Activated naive CD4-positive, alpha-beta T cell treated with anti-CD3 and anti-CD28 coated beads, Interleukin-2, amount 50 U/mL, for 72 hours (primary cell): ENCODE measurements at regions not wholly inside any gene's neighbourhood (a gene's known extent, or its start where the extent isn't known, plus 50 kb on each side); places are given as distances from the start of the nearest gene placed in this dataset.

Experiments
- ATAC-seq, 2 donors: fragments of 150-1000 bp; cut with Tn5 transposase; 2 replicates each; pipeline ENCODE4 v1.10.0; 2021; ENCODE audit warnings: mild to moderate bottlenecking in 2 of 2, moderate library complexity in 2 of 2
- DNase-seq, 2 donors: peaks; one replicate each; pipeline ENCODE4 v3.0.0; 2021 to 2022; ENCODE audit warnings: low spot score in 2 of 2
- H3K27ac Mint-ChIP-seq, 2 donors: one replicate each; pipeline ENCODE4 v1.8.0; 2022; ENCODE audit warnings: mild to moderate bottlenecking in 2 of 2, mixed read lengths in 2 of 2
- H3K36me3 Mint-ChIP-seq, 2 donors: one replicate each; pipeline ENCODE4 v1.8.0; 2022; ENCODE audit warnings: mixed read lengths in 2 of 2
- H3K9me3 Mint-ChIP-seq, 2 donors: one replicate each; pipeline ENCODE4 v1.8.0; 2022; ENCODE audit warnings: mixed read lengths in 2 of 2

- H3K27ac Mint-ChIP-seq = no peak overlapping the region
- H3K9me3 Mint-ChIP-seq = no peaks in the 10 kb centered on the region
- ATAC-seq = no peak
- H3K36me3 Mint-ChIP-seq = peaks cover 4 to 35% of the 10 kb centered on the region in 2 donors
- no peak for DNase-seq
Measured at GRCh38 chr9:110059461-110059860, 148.5 kb downstream of the C9orf152 start.

GRCh38 chr9:110064803-110065202 is 143.2 kb downstream of the C9orf152 start:
- Mint-ChIP-seq H3K36me3 (peaks cover 6 to 38% of the 10 kb centered on the region in 2 donors), H3K27ac (no peak overlapping the region)

GRCh38 chr9:110065532-110065931 is 142.4 kb downstream of the C9orf152 start:
- no peak for DNase-seq
- Mint-ChIP-seq H3K36me3 (peaks cover 7 to 40% of the 10 kb centered on the region in 2 donors), H3K27ac (no peak overlapping the region), H3K9me3 (no peaks in the 10 kb centered on the region)
- no peak for ATAC-seq

More at GRCh38 chr9:110064803-110065202, 143.2 kb downstream of the C9orf152 start:
- no peak for DNase-seq
- no peaks in the 10 kb centered on the region for H3K9me3 Mint-ChIP-seq
- no peak for ATAC-seq

GRCh38 chr9:110066929-110067716 is 140.8 kb downstream of the C9orf152 start:
- peaks cover 7 to 39% of the 10 kb centered on the region in 2 donors for H3K36me3 Mint-ChIP-seq
- ATAC-seq (no peak), DNase-seq (no peak)
- H3K27ac Mint-ChIP-seq = no peak overlapping the region
- H3K9me3 Mint-ChIP-seq = no peaks in the 10 kb centered on the region

GRCh38 chr9:110068212-110068611 is 139.7 kb downstream of the C9orf152 start:
- no peaks in the 10 kb centered on the region for H3K9me3 Mint-ChIP-seq
- peaks cover 7 to 28% of the 10 kb centered on the region in 2 donors for H3K36me3 Mint-ChIP-seq
- DNase-seq (no peak), ATAC-seq (no peak)
- H3K27ac Mint-ChIP-seq = no peak overlapping the region

- Mint-ChIP-seq H3K27ac (no peak overlapping the region), H3K36me3 (peaks cover 7 to 20% of the 10 kb centered on the region in 2 donors), H3K9me3 (no peaks in the 10 kb centered on the region)
- no peak for DNase-seq
- ATAC-seq = no peak
Measured at GRCh38 chr9:110069326-110070248, 138.4 kb downstream of the C9orf152 start.

GRCh38 chr9:110072597-110073355 is 135.2 kb downstream of the C9orf152 start:
- no peak for ATAC-seq
- Mint-ChIP-seq H3K9me3 (no peaks in the 10 kb centered on the region), H3K27ac (no peak overlapping the region), H3K36me3 (peaks cover 7 to 14% of the 10 kb centered on the region in 2 donors)
- no peak for DNase-seq

- H3K27ac Mint-ChIP-seq = no peak overlapping the region
- H3K9me3 Mint-ChIP-seq = no peaks in the 10 kb centered on the region
- H3K36me3 Mint-ChIP-seq = peaks cover 7 to 8% of the 10 kb centered on the region in 2 donors
- DNase-seq = no peak
- ATAC-seq = no peak
Measured at GRCh38 chr9:110073356-110073905, 134.5 kb downstream of the C9orf152 start.

GRCh38 chr9:110076894-110077725 is 130.8 kb downstream of the C9orf152 start:
- no peak overlapping the region for H3K27ac Mint-ChIP-seq
- H3K36me3 Mint-ChIP-seq = no peaks in the 10 kb centered on the region
- ATAC-seq (peak; percentile 71 to 72), DNase-seq (no peak)
- H3K9me3 Mint-ChIP-seq = no peaks in the 10 kb centered on the region

GRCh38 chr9:110077925-110078324 is 130.0 kb downstream of the C9orf152 start:
- Mint-ChIP-seq H3K36me3 (no peaks in the 10 kb centered on the region), H3K9me3 (no peaks in the 10 kb centered on the region), H3K27ac (no peak overlapping the region)
- ATAC-seq (no peak), DNase-seq (no peak)

GRCh38 chr9:110078604-110079003 is 129.4 kb downstream of the C9orf152 start:
- H3K9me3 Mint-ChIP-seq = no peaks in the 10 kb centered on the region
- no peak for DNase-seq
- no peak for ATAC-seq
- H3K27ac Mint-ChIP-seq = no peak overlapping the region
- H3K36me3 Mint-ChIP-seq = no peaks in the 10 kb centered on the region

- Mint-ChIP-seq H3K27ac (no peak overlapping the region), H3K9me3 (no peaks in the 10 kb centered on the region), H3K36me3 (no peaks in the 10 kb centered on the region)
- ATAC-seq = no peak
- DNase-seq = no peak
Measured at GRCh38 chr9:110081395-110081794, 126.6 kb downstream of the C9orf152 start.

GRCh38 chr9:110083866-110084265 is 124.1 kb downstream of the C9orf152 start:
- peaks cover 0 to 4% of the 10 kb centered on the region in 2 donors for H3K9me3 Mint-ChIP-seq
- no peak for DNase-seq

GRCh38 chr9:110086537-110086936 is 121.4 kb downstream of the C9orf152 start:
- no peak for DNase-seq
- no peak for ATAC-seq
- peaks cover 0 to 4% of the 10 kb centered on the region in 2 donors for H3K9me3 Mint-ChIP-seq

More at GRCh38 chr9:110083866-110084265, 124.1 kb downstream of the C9orf152 start:
- Mint-ChIP-seq H3K27ac (no peak overlapping the region), H3K36me3 (no peaks in the 10 kb centered on the region)
- ATAC-seq = no peak

GRCh38 chr9:110087605-110088004 is 120.4 kb downstream of the C9orf152 start:
- no peak for DNase-seq
- no peak overlapping the region for H3K27ac Mint-ChIP-seq
- peaks cover 0 to 7% of the 10 kb centered on the region in 2 donors for H3K36me3 Mint-ChIP-seq
- ATAC-seq = peak in 1 of 2 donors; percentile 20
- H3K9me3 Mint-ChIP-seq = peaks cover 0 to 4% of the 10 kb centered on the region in 2 donors

More at GRCh38 chr9:110086537-110086936, 121.4 kb downstream of the C9orf152 start:
- Mint-ChIP-seq H3K27ac (no peak overlapping the region), H3K36me3 (peaks cover 0 to 7% of the 10 kb centered on the region in 2 donors)
